ENCODE measurements at regions not wholly inside any gene's neighbourhood (a gene's known extent, or its start where the extent isn't known, plus 50 kb on each side); places are given as distances from the start of the nearest gene placed in this dataset.

- DNase-seq (ENCODE audit: low spot score) (no peak), ATAC-seq (peak; percentile 74)
- Mint-ChIP-seq H3K9me3 (no peaks in the 10 kb centered on the region), H3K36me3 (no peaks in the 10 kb centered on the region), H3K27me3 (ENCODE audit: low read depth) (no peaks in the 10 kb centered on the region), H3K27ac (peak overlapping the region; percentile 23; the same call in 1 of the 2 replicates), H3K4me1 (peaks cover 48% of the 10 kb centered on the region), H3K4me3 (peak overlapping the region; percentile 8; the same call in 1 of the 2 replicates)
- CTCF ChIA-PET: interaction anchor here (1.2 to 2.7 kb wide), 4 partner anchors 11 to 86 kb away, joined by 3 to 25 read pairs (median 6); no protein-coding TSS in a partner anchor
- POLR2A ChIA-PET: interaction anchor here (0.9 to 1.0 kb wide), 2 partner anchors 10 to 12 kb away, joined by 3 read pairs; no protein-coding TSS in a partner anchor
- TF ChIP-seq HMGXB4 (CRISPR knock-in tag; IDR thresholded peaks at IDR 0.05) (no peak), ZNF512 (CRISPR knock-in tag; IDR thresholded peaks at IDR 0.05; ENCODE audit: borderline replicate concordance) (no peak), TEAD1 (CRISPR knock-in tag; IDR thresholded peaks at IDR 0.05) (no peak), ZNF416 (CRISPR knock-in tag; IDR thresholded peaks at IDR 0.05) (no peak), ZNF219 (CRISPR knock-in tag; IDR thresholded peaks at IDR 0.05; ENCODE audit: borderline replicate concordance) (no peak), FOXP4 (CRISPR knock-in tag; IDR thresholded peaks at IDR 0.05) (no peak), IRF2 (CRISPR knock-in tag; IDR thresholded peaks at IDR 0.05; ENCODE audit: borderline replicate concordance, low read depth) (no peak), ZNF263 (CRISPR knock-in tag; IDR thresholded peaks at IDR 0.05; ENCODE audit: low read depth) (no peak), PRDM15 (CRISPR knock-in tag; IDR thresholded peaks at IDR 0.05) (no peak), SOX15 (CRISPR knock-in tag; IDR thresholded peaks at IDR 0.05) (no peak), NFE2L1 (CRISPR knock-in tag; IDR thresholded peaks at IDR 0.05) (no peak), STAT6 (CRISPR knock-in tag; conservative IDR thresholded peaks at IDR 0.05; ENCODE audit: low read depth) (no peak), ATF3 (CRISPR knock-in tag; conservative IDR thresholded peaks at IDR 0.05) (no peak), CDX4 (CRISPR knock-in tag; IDR thresholded peaks at IDR 0.05; ENCODE audit: borderline replicate concordance) (no peak), TP53 (CRISPR knock-in tag; IDR thresholded peaks at IDR 0.05) (no peak), OVOL2 (CRISPR knock-in tag; IDR thresholded peaks at IDR 0.05; ENCODE audit: borderline replicate concordance) (no peak), ZNF232 (CRISPR knock-in tag; IDR thresholded peaks at IDR 0.05) (no peak)
Measured at GRCh38 chr12:69167648-69168165, 71.7 kb upstream of the CPSF6 start.
